ENCODE measurements at regions not wholly inside any gene's neighbourhood (a gene's known extent, or its start where the extent isn't known, plus 50 kb on each side); places are given as distances from the start of the nearest gene placed in this dataset.

DNA sequence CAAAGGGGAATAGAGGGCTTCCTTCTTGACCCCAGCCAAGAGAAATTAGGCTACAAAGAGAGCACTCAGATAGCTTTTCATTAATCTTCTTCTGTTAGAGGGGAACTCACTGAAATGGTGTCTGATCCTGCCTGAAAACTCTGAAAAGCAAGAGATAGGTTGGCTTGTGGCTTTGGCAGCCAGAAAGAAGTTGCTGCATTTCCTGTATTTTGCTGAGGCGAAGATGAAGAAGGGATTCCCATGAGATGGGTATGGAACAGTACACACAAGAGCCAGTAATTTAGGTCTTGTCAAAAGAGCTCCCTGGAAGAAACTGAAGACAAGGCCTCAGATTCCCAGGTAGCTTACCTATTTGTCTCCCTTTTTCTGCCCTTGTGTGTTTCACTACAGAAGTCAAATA lies 120.9 kb upstream of the TARS1 start:
- Mint-ChIP-seq H3K36me3 (ENCODE audit: unreplicated experiment) (no peaks in the 10 kb centered on the region), H3K27ac (ENCODE audit: unreplicated experiment) (no peak overlapping the region), H3K4me3 (ENCODE audit: unreplicated experiment) (no peak overlapping the region), H3K27me3 (ENCODE audit: unreplicated experiment) (peaks cover 5% of the 10 kb centered on the region), H3K9me3 (ENCODE audit: unreplicated experiment) (no peaks in the 10 kb centered on the region), H3K4me1 (ENCODE audit: low read depth, unreplicated experiment) (no peaks in the 10 kb centered on the region)
- no peak for DNase-seq
- TF ChIP-seq, protein P1, sequence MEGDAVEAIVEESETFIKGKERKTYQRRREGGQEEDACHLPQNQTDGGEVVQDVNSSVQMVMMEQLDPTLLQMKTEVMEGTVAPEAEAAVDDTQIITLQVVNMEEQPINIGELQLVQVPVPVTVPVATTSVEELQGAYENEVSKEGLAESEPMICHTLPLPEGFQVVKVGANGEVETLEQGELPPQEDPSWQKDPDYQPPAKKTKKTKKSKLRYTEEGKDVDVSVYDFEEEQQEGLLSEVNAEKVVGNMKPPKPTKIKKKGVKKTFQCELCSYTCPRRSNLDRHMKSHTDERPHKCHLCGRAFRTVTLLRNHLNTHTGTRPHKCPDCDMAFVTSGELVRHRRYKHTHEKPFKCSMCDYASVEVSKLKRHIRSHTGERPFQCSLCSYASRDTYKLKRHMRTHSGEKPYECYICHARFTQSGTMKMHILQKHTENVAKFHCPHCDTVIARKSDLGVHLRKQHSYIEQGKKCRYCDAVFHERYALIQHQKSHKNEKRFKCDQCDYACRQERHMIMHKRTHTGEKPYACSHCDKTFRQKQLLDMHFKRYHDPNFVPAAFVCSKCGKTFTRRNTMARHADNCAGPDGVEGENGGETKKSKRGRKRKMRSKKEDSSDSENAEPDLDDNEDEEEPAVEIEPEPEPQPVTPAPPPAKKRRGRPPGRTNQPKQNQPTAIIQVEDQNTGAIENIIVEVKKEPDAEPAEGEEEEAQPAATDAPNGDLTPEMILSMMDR (IDR thresholded peaks at IDR 0.05; ENCODE audit: partially characterized antibody, unreplicated experiment) = no peak

DNA sequence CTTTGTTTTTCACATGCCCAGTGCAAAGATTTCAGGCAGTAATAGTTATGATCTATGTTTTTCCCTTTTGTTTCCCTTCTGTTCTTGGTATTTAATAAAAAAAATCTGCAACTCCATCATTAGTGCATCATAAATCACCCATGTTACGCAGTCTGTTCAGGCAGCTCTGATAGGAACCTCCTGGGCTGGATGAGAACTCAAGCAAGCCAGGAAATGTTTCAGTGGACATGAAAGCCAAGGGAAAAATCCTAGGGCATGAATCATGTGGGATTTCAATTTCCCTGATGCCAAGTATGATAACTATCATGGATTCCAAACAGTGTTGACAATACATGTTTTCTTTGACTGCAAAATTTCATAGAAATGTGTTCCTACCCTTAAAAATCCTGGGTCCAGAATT lies 119.7 kb upstream of the TARS1 start:
- Mint-ChIP-seq H3K27me3 (ENCODE audit: unreplicated experiment) (peaks cover 3% of the 10 kb centered on the region), H3K4me1 (ENCODE audit: low read depth, unreplicated experiment) (no peaks in the 10 kb centered on the region), H3K4me3 (ENCODE audit: unreplicated experiment) (no peak overlapping the region), H3K9me3 (ENCODE audit: unreplicated experiment) (no peaks in the 10 kb centered on the region), H3K27ac (ENCODE audit: unreplicated experiment) (no peak overlapping the region), H3K36me3 (ENCODE audit: unreplicated experiment) (no peaks in the 10 kb centered on the region)
- TF ChIP-seq, protein P1 (IDR thresholded peaks at IDR 0.05; ENCODE audit: partially characterized antibody, unreplicated experiment) = no peak
- no peak for DNase-seq

DNA sequence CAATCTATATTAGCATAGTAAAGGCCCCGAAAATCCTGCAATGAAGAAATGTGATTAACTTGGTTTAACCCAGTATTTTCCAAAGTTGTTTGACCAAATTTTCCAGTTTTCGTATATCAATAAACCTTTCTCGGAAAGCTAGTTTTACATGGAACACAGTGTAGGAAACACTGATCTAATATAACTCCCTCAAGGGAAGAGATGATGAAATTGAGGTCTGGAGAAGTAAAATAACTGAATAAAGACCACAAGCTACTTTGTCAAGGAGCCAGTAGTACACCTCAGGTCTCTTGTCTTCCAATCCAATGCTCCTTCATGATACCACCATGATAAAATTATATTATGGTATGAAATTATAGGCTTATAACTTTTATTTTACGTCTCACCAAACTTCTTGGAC lies 118.1 kb upstream of the TARS1 start:
- Mint-ChIP-seq H3K36me3 (ENCODE audit: unreplicated experiment) (no peaks in the 10 kb centered on the region), H3K27ac (ENCODE audit: unreplicated experiment) (no peak overlapping the region), H3K9me3 (ENCODE audit: unreplicated experiment) (no peaks in the 10 kb centered on the region), H3K4me1 (ENCODE audit: low read depth, unreplicated experiment) (no peaks in the 10 kb centered on the region), H3K4me3 (ENCODE audit: unreplicated experiment) (no peak overlapping the region), H3K27me3 (ENCODE audit: unreplicated experiment) (no peaks in the 10 kb centered on the region)
- TF ChIP-seq, protein P1 (IDR thresholded peaks at IDR 0.05; ENCODE audit: partially characterized antibody, unreplicated experiment) = no peak
- DNase-seq = no peak

DNA sequence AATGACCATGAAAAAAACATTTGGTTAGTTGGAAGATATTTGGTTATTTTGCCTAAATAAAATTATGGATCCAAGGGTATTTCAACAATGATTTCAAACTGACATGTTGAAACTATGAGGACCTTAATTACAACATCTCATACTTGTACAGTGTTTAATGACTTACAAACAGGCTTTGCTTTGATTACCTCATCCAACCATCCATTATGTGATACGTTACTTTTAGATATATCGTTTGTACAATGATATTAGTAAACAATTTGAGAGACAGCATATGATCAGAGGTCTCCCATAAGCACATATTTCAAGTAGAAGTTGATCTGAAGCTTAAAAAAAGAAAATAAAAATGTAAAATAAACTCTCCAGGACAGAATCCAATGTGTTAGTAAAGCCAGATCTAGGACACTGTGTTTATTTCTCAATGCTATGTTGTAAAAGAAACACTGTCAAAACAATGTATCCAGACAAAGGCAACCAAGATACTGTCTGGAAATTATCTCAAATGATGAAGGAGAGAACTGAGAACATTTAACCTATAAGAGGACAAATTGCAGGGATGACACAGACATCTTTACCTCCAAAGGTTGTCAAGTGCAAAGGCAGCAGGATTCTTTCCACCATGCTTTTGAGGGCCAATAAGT lies 116.0 kb upstream of the TARS1 start:
- no peaks in the 10 kb centered on the region for H3K36me3 Mint-ChIP-seq (ENCODE audit: unreplicated experiment)
- H3K4me1 Mint-ChIP-seq (ENCODE audit: low read depth, unreplicated experiment) = no peaks in the 10 kb centered on the region
- H3K9me3 Mint-ChIP-seq (ENCODE audit: unreplicated experiment) = no peaks in the 10 kb centered on the region
- H3K27me3 Mint-ChIP-seq (ENCODE audit: unreplicated experiment) = no peaks in the 10 kb centered on the region
- no peak overlapping the region for H3K4me3 Mint-ChIP-seq (ENCODE audit: unreplicated experiment)
- H3K27ac Mint-ChIP-seq (ENCODE audit: unreplicated experiment) = no peak overlapping the region
- DNase-seq = no peak
- TF ChIP-seq, protein P1 (IDR thresholded peaks at IDR 0.05; ENCODE audit: partially characterized antibody, unreplicated experiment) = no peak

DNA sequence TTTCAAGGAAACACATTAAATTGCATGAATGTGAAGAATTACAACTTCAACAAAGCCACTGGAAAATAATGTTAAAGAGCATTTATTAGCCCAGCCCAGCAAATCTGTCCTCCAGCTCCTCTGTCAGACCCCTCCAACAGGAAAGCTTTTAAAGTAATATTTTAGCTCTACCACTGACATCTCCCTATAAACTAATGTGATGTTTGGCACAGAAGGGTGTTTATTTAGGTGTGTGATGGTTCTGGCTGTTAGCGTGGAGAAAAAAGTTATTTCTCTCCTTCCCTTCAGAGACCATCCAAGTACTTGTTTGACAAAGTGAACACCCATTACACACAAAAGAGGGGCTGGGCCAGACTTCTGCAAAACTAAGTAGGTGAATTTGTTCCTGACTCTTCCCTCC lies 111.9 kb upstream of the TARS1 start:
- no peak for DNase-seq
- H3K27me3 Mint-ChIP-seq (ENCODE audit: unreplicated experiment) = no peaks in the 10 kb centered on the region
- H3K4me1 Mint-ChIP-seq (ENCODE audit: low read depth, unreplicated experiment) = no peaks in the 10 kb centered on the region
- no peak overlapping the region for H3K27ac Mint-ChIP-seq (ENCODE audit: unreplicated experiment)
- H3K9me3 Mint-ChIP-seq (ENCODE audit: unreplicated experiment) = no peaks in the 10 kb centered on the region
- no peak overlapping the region for H3K4me3 Mint-ChIP-seq (ENCODE audit: unreplicated experiment)
- TF ChIP-seq, protein P1 (IDR thresholded peaks at IDR 0.05; ENCODE audit: partially characterized antibody, unreplicated experiment) = no peak
- H3K36me3 Mint-ChIP-seq (ENCODE audit: unreplicated experiment) = no peaks in the 10 kb centered on the region
